Neural cell (in vitro differentiated cells): ENCODE measurements at regions not wholly inside any gene's neighbourhood (a gene's known extent, or its start where the extent isn't known, plus 50 kb on each side); places are given as distances from the start of the nearest gene placed in this dataset.

ENCODE experiments used
- EZH2 ChIP-seq: fragments of 200-600, 300-800 bp; shearing (Covaris generic), sonication (generic); IDR thresholded peaks from 2 replicates; pipeline ENCODE4 v1.6.1; 2014; ENCODE audit warnings: antibody characterized with exemption, low read length, borderline replicate concordance, mild to moderate bottlenecking; ENCODE audit not compliant: insufficient read depth, poor library complexity, severe bottlenecking
- RAD21 ChIP-seq: fragments of 450-650 bp; conservative IDR thresholded peaks from 2 replicates; pipeline ENCODE4 v1.6.1; 2014; ENCODE audit warnings: antibody characterized with exemption, mild to moderate bottlenecking, moderate library complexity
- TAF1 ChIP-seq: IDR thresholded peaks from 2 replicates; pipeline ENCODE4 v1.6.1; 2012; ENCODE audit warnings: low read depth
- TF ChIP-seq, protein P1 (sequence below): fragments of 450-650 bp; IDR thresholded peaks from 2 replicates; pipeline ENCODE4 v1.5.1; 2014; ENCODE audit warnings: antibody characterized with exemption, mild to moderate bottlenecking, moderate library complexity; ENCODE audit not compliant: poor library complexity, severe bottlenecking

DNA sequence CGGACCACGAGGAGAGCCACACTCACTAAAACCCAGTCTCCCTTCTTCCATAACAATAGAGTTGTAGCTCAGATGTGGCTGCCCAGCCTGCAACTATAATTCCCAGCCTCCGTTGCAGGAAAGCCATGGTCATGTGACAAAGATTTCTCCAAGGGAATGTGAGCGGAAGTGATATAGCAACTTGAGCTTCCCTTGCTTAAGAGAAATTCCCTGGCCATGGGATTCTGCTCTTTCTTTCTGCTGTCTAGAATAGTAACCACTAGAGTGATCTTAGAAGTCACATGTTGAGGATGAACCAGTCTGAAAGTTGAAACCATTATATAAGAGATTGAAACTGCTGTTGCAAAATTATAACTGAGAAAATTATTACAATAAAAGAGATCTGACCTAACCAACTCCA, 86.4 kb upstream of the MED14 start:
- TF ChIP-seq, protein P1, sequence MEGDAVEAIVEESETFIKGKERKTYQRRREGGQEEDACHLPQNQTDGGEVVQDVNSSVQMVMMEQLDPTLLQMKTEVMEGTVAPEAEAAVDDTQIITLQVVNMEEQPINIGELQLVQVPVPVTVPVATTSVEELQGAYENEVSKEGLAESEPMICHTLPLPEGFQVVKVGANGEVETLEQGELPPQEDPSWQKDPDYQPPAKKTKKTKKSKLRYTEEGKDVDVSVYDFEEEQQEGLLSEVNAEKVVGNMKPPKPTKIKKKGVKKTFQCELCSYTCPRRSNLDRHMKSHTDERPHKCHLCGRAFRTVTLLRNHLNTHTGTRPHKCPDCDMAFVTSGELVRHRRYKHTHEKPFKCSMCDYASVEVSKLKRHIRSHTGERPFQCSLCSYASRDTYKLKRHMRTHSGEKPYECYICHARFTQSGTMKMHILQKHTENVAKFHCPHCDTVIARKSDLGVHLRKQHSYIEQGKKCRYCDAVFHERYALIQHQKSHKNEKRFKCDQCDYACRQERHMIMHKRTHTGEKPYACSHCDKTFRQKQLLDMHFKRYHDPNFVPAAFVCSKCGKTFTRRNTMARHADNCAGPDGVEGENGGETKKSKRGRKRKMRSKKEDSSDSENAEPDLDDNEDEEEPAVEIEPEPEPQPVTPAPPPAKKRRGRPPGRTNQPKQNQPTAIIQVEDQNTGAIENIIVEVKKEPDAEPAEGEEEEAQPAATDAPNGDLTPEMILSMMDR, result no peak
- TF ChIP-seq TAF1 (no peak), RAD21 (no peak), EZH2 (no peak)
